A673 (cell line): ENCODE measurements at regions not wholly inside any gene's neighbourhood (a gene's known extent, or its start where the extent isn't known, plus 50 kb on each side); places are given as distances from the start of the nearest gene placed in this dataset.

Experiments
- CTCF ChIP-seq: fragments of 300-800, 200-600 bp; sonication (generic); conservative IDR thresholded peaks from 2 replicates; pipeline ENCODE4 v1.5.1; 2017; ENCODE audit warnings: low read depth, mild to moderate bottlenecking, antibody characterized with exemption, low read length, moderate library complexity, mixed read lengths
- EZH2 ChIP-seq: fragments of 200-600 bp; sonication (generic); IDR thresholded peaks from 2 replicates; pipeline ENCODE4 v1.6.1; 2017; ENCODE audit warnings: borderline replicate concordance, low read depth, mild to moderate bottlenecking, mixed read lengths, antibody characterized with exemption, low read length; ENCODE audit not compliant: poor library complexity, severe bottlenecking

DNA sequence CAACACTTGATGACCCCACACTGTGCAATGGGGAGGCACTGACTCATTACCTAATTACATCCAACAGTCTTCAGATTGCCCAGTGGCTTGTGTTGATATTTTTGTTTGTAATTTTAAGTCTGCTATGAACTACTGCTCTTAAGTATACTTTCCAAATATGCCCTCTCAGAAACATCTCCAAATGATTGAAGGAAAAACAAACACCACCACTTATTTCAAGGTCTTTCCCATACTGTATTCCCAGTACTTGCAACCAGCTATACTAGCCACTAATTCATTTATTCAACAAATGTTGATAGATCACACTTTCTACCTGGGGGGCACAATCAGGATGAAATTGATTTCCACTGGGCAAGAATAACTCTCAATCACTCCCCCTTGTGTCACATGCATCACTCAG is 302.2 kb upstream of the CPEB2 start:
- 0 out of 2 replicates have a peak, but pooled peaks have one; percentile 23 for TF ChIP-seq CTCF
- no peak for TF ChIP-seq EZH2
